DMS153 (cell line): ENCODE measurements at regions not wholly inside any gene's neighbourhood (a gene's known extent, or its start where the extent isn't known, plus 50 kb on each side); places are given as distances from the start of the nearest gene placed in this dataset.

Source experiments
- DNase-seq: peaks from one replicate; lab custom pipeline; 2025; lab: John Stamatoyannopoulos, UW

DNA sequence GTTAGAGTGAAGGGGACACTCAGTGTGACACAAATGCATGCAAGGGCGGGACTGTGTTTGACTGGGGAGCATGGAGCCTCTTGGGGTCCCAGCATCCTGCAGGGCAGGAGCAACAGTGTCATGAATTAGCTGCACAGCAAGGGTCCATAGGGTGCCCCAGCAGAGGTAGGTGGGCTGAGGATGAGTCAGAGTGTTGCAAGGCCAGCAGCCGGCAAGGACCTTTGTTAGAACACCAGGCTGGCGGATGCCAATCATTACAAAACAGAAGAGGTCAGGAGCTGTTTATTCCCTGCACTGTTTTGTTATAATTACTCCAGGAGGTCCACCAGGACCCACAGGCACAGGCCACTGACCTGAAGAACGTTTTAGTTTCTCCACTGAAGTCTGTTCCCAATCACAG is 362.2 kb upstream of the DUSP10 start:
- DNase-seq: no peak

DNA sequence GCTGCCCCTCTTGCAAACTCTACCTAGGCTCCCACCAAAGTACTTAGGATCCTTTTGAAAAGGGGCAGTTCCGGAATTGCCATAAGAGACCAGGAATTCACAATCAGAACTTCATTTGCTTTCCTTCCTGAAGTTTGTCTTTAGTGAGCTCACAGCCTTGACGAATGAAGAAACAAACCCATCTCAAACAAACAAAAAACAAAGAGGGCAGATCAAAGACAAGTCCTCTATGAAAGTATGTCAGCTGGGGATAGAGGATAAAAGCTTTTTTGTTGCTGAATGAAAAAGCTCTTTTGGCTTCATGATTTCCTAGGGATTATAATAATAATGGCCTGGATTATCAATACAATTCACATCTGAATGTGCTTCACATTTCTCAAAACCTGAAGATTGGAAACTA is 357.9 kb upstream of the DUSP10 start:
- no peak for DNase-seq

- DNase-seq: no peak
Measured at GRCh38 chr1:222098404-222098803, 356.5 kb upstream of the DUSP10 start.

GRCh38 chr1:222097588-222097987 is 355.7 kb upstream of the DUSP10 start:
- DNase-seq: no peak

DNA sequence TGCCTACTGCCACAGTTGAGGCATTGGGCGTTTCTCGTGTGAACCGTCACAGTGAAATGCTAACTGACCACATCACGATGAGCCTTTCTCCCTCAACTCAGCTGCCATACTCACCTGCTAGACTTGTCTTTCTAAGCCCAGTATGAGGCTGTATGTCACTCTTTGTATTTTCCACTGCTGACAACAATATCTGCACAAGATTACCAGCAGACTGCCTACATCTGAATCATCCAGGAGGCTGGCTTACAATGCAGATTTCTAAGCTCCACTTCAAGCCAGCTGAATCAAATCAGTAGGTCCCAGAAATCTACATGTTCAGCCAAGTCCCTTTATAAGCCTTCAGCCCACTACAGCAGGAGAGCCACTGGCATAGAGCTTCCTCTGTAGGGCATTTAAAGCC is 355.0 kb upstream of the DUSP10 start:
- DNase-seq: no peak

GRCh38 chr1:222096476-222096772 is 354.5 kb upstream of the DUSP10 start:
- DNase-seq: no peak

DNA sequence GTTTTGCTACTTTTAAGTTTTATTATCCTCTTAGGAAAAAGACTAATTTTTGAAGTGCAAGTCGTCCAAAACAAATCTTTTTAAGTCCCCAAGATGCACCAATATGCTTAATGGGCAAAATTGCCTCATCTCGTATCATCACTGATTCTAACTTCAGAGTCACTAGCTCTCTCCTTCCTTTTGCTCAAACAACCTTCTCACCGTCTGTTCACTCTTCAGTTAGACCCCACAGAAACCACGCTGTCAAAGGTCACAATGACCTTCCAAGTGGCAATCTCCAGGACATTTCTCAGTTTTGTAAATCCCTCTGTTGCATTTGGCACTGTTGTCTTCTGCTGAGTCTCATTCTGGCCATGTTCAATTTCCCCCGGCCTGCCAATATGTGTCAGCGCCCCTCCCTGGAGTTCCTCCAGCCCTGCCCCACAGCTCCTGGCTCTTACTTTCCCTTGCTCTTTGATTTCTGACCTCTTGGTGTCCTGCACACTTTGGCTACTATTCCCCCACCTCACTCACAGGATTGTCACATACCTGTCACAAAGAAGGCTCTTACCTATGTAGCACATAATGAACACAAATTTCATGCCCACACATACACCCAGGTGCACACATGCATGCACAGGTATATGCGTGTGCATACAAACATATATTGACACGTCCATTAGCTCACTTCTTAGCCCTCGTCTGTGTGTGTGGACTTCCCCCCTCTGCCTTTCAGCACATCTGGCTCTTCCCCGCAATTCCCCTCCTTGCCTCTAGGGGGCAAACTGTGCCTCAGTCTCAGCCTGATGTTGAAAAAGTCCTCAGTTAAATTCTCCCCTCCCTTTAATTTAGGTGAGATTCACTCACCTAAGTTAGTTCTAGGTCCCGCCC is 354.0 kb upstream of the DUSP10 start:
- DNase-seq: no peak

GRCh38 chr1:222093518-222093917 is 351.6 kb upstream of the DUSP10 start:
- no peak for DNase-seq

DNA sequence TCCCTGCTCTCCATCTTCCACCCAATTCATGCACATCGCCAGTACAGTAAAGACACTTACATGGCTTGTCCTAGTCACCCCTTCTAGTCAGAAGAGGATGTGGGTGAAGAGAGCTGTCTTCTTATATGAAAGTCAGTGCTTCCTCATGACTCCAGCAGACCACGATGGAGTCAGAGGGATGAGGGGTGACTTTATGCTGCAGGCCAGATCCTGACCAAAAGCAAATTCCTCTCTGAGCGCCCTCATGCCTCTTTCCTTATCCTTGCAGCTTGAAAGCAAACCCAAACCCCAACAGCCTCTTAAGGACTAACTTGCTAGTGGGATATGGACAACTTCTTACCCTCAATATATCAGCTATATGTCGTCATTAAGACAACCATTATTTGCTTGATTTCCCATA is 348.2 kb upstream of the DUSP10 start:
- DNase-seq: no peak

DNA sequence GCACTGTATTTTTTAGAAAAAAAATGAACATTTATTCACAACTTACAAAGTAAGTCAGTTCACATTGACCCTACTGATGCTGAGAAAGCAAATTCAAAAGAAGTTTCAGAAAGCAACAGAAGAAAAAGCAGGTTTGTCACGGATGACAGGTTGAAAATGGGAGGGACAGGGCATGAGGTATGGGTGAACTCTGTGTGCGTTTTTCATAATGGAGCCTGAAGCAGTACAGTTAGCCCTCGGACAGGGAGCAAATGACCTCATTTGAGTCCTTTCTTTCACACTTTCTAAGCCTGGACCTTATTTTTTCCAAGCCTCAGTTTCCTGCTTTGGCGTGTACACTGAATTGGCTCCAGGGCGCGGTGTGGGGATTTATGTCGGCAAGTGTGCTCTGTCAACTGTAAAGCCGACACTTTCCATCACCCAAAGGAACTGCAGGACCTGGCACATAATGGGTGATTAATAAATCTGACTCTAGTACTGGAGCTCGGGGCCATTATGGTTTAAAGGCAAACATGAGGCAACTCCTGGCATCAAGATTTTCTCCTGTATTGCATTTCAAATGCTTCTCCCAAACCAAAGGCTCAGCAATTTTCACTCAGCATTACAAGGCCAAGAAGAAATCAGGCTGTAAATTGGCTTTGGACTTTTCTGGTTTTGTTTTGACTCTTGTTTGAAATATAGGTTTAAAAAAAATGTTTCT is 345.5 kb upstream of the DUSP10 start:
- DNase-seq: no peak

DNA sequence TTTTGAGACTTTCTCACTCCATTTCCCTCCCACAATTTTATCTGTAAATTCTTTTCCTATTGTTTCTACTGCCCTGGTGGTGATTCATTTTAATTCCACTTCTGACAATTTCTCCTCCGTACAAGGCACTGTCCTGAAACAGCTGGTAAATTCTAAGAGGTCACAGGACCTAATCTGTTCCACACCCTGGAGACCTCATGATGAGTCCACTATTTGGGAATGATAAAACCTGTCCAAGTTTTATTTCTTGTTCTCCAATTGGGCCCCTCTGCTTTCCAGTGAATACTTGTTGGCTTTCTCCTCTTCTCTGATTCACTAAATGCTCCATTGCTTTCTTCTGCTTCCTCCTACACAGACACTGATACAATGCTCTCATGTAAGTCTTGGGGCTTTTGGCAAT is 343.1 kb upstream of the DUSP10 start:
- DNase-seq: no peak

DNA sequence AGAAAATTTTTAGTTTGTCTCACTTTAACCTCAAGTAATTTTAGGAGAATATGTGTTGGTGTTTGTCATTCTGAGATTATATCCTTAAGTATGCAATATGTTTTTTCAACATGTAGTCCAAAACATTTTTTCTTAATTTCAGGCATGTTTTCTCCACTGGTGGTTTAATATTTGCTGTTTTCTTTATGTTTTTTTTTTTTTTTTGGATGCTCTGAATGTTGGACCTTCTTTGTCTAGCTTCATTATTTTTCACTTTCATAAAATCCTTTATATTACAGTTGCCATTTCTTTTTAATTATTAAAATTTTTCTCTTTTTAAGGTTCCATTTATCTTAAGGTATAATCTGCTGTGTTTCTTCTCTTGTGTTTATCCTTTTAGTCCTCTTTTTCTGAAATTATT is 342.2 kb upstream of the DUSP10 start:
- DNase-seq: no peak

DNA sequence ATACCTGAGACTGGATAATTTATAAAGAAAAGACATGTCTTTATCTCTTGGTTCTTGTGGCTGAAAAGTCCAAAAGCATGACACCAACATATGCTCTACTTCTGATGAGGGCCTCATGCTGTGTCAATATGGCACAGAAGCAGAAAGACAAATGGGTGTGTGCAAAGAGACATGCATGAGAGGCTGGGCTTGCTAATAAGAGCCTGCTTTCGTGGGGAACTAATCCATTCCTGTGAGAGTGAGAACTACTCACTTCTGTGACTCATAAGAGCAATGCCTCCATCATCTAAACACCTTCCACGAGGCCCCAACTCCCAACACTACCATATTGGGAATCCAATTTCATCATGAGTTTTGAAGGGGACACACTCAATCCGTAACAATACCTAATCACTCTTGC is 340.0 kb upstream of the DUSP10 start:
- no peak for DNase-seq

DNA sequence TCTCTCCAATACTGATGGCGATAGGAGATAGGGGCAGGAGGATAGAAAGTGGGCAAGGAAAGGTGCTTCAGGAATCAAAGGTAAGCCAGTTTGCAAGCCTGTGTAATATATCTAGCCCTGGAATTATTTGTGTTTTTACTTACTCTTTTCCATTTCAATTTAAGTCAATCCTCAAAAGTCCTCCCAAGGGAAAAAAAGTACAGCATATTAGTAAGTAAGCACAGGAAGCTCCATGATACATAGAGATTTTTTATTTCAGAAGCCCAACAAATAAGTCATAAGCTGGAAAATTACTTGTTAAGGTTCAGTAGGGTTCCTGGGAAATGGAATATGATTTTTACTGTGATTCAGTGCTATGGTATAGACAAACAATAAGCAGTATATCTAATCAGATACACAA is 337.7 kb upstream of the DUSP10 start:
- no peak for DNase-seq

DNA sequence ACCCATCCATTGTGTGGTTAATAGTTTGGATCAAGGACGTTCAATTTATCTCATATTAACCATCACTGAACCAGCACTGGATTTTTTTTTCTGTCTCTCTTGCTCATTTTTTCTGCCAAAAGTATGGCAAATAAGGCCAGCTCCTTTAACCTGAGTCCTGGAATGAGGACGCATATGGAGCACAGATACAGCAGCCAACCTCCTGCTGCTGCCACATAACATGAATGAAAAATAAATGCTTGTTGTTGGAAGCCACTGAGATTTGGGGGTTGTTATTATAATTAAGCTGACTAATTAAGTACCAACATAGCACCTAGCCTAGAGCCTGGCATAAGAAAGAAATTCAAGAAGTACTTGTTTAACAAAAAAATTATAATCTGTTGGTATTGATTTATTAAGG is 335.3 kb upstream of the DUSP10 start:
- no peak for DNase-seq

DNA sequence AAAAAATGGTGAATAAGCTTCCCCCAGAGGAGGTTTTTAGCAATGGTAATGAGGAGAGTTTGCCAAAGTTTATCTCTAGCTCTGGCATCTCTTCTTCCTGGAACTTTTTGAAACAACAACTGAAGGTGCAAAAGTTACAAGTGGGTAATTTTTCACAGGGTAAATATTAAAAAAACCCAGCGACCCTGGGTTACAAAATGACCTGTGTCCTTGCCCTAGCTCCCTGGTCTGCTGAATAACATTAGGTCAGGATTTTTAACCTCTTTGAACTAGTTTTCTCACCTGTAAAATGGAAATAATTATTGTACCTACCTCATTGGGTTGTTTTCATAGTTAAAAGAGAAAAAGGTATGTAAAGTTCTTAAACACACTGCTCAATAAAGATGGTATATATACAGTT is 332.4 kb upstream of the DUSP10 start:
- no peak for DNase-seq

DNA sequence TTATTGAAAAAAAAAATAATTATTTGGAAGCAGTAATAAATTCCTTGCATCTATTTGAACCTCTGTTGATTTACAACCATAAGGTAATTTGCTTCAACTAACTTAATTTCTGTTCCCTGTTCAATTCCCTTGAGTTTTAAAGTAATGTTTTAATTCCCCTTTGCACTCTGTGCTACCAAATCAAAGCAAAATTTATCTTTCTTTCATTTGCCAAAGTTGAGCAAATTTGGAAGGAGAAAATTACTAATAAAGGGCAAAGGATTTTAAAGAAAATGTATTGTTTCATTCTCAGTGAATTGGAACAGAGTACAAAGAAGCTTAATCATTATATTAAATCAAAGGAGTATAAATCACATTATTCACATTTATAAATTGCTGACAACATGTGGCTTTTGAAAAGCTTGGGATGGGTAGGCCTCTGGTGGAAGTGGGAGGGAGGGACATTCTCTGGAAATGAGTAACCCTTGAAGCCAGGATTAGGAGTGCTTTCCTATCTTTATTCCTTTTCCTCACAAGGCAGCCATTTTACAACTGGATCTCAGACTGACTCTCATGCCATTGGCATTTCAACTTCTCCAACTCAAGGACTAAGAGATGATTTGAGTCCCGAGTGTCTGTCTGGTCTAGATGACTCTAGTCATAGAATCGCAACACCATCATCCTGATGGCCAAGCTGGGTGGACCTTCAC is 331.6 kb upstream of the DUSP10 start:
- no peak for DNase-seq

GRCh38 chr1:222071387-222071786 is 329.5 kb upstream of the DUSP10 start:
- DNase-seq: no peak

- no peak for DNase-seq
Measured at GRCh38 chr1:222068937-222069336, 327.0 kb upstream of the DUSP10 start.

DNA sequence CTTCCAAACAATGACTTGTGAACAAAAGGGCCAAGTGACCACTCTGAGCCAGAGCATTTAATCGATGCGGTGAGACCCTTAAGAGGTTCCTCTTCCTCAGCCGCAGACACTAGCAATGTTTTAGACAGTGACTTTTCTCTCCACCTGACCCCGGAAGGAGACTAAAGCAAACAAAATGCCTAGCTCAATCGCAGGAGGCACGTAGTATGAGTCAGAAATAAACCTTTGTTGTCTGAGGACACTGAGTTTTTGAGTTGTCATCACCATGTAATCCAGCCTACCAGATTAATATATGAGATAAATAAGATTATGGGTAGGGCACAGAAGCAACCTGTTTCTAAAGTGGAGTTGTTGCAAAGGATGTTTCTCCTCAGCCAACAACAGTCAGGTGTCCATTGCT is 326.2 kb upstream of the DUSP10 start:
- DNase-seq: no peak

DNA sequence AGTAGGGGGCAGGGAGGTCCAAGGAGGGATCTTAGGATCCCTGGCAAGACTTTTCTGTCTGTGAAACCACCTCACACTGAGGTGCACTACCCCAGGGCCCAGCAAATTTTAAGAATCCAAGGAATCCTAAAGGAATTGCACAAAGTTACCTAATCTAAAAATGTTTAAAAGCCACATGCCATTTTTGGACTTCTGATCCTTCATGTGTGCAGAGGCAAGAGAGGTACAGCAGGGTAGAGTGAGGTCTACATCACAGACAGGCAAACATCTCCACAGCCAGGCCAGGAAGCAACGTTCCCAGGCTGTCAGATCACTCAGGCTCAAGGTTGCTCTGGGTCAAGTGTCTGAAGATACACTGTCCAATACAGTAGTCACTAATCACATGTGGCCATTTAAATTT is 324.6 kb upstream of the DUSP10 start:
- DNase-seq: no peak

DNA sequence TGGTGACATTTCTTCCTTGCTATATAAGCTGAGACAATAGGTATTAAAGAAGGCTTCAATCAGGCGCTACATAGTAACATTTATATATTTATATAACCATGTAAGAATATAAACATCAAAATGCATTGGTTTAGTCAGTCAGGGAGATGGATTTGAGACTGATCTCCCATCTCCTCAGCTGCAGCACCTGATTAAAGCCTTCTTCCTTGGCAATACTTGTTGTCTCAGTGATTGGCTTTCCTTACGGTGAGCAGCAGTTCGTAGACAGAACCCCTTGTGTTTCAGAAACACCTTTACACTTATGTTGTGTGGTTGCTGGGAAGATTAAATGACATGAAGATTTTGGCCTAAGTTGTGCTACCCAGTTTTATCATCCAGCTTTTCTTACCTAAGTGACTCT is 323.3 kb upstream of the DUSP10 start:
- DNase-seq: no peak
